ENCODE measurements at regions not wholly inside any gene's neighbourhood (a gene's known extent, or its start where the extent isn't known, plus 50 kb on each side); places are given as distances from the start of the nearest gene placed in this dataset.

- Histone ChIP-seq H3K4me3 (replicated peaks; ENCODE audit: insufficient read depth, low read length) (no peak overlapping the region), H3K27me3 (ENCODE audit: insufficient read depth, poor library complexity, severe bottlenecking) (no peaks in the 10 kb centered on the region), H3K27ac (replicated peaks) (no peak overlapping the region)
- TF ChIP-seq GABPA (IDR thresholded peaks at IDR 0.05; ENCODE audit: low read depth), result no peak
- no peak for TF ChIP-seq CTCF (IDR thresholded peaks at IDR 0.05; ENCODE audit: insufficient read depth, low read length)
- TF ChIP-seq SPI1 (IDR thresholded peaks at IDR 0.05; ENCODE audit: borderline replicate concordance, low read depth), result no peak
- no peak for TF ChIP-seq POLR2AphosphoS5 (IDR thresholded peaks at IDR 0.05; ENCODE audit: low read depth)
- TF ChIP-seq REST (IDR thresholded peaks at IDR 0.05; ENCODE audit: insufficient replicate concordance, low read depth), result no peak
- DNase-seq (ENCODE audit: low read depth in 1 of 2, low spot score in 1 of 2), result no peak
Observed at GRCh38 chr7:12963435-12963834, 276.0 kb downstream of the ARL4A start.

GRCh38 chr7:12964836-12965235 is 277.4 kb downstream of the ARL4A start:
- no peak overlapping the region for H3K4me3 ChIP-seq (replicated peaks; ENCODE audit: insufficient read depth, low read length)
- no peak for DNase-seq (ENCODE audit: low read depth in 1 of 2, low spot score in 1 of 2)
- H3K27me3 ChIP-seq (ENCODE audit: insufficient read depth, poor library complexity, severe bottlenecking), result no peaks in the 10 kb centered on the region
- TF ChIP-seq SPI1 (IDR thresholded peaks at IDR 0.05; ENCODE audit: borderline replicate concordance, low read depth) (no peak), CTCF (IDR thresholded peaks at IDR 0.05; ENCODE audit: insufficient read depth, low read length) (no peak)
- no peak overlapping the region for H3K27ac ChIP-seq (replicated peaks)

- DNase-seq (ENCODE audit: low read depth in 1 of 2, low spot score in 1 of 2), result no peak
- H3K4me3 ChIP-seq (replicated peaks; ENCODE audit: insufficient read depth, low read length), result no peak overlapping the region
- TF ChIP-seq GABPA (IDR thresholded peaks at IDR 0.05; ENCODE audit: low read depth) (no peak), REST (IDR thresholded peaks at IDR 0.05; ENCODE audit: insufficient replicate concordance, low read depth) (no peak), SPI1 (IDR thresholded peaks at IDR 0.05; ENCODE audit: borderline replicate concordance, low read depth) (no peak), CTCF (IDR thresholded peaks at IDR 0.05; ENCODE audit: insufficient read depth, low read length) (no peak), POLR2AphosphoS5 (IDR thresholded peaks at IDR 0.05; ENCODE audit: low read depth) (no peak)
- no peak overlapping the region for H3K27ac ChIP-seq (replicated peaks)
- H3K27me3 ChIP-seq (ENCODE audit: insufficient read depth, poor library complexity, severe bottlenecking), result no peaks in the 10 kb centered on the region
Observed at GRCh38 chr7:12965767-12966166, 278.3 kb downstream of the ARL4A start.

- Histone ChIP-seq H3K27me3 (ENCODE audit: insufficient read depth, poor library complexity, severe bottlenecking) (no peaks in the 10 kb centered on the region), H3K4me3 (replicated peaks; ENCODE audit: insufficient read depth, low read length) (no peak overlapping the region), H3K27ac (replicated peaks) (no peak overlapping the region)
- DNase-seq (ENCODE audit: low read depth in 1 of 2, low spot score in 1 of 2), result no peak
- TF ChIP-seq CTCF (IDR thresholded peaks at IDR 0.05; ENCODE audit: insufficient read depth, low read length), result no peak
- no peak for TF ChIP-seq POLR2AphosphoS5 (IDR thresholded peaks at IDR 0.05; ENCODE audit: low read depth)
- no peak for TF ChIP-seq REST (IDR thresholded peaks at IDR 0.05; ENCODE audit: insufficient replicate concordance, low read depth)
- no peak for TF ChIP-seq GABPA (IDR thresholded peaks at IDR 0.05; ENCODE audit: low read depth)
Observed at GRCh38 chr7:12967322-12967721, 279.9 kb downstream of the ARL4A start.
